Lower leg skin (tissue), 4 donors: ENCODE measurements at regions not wholly inside any gene's neighbourhood (a gene's known extent, or its start where the extent isn't known, plus 50 kb on each side); places are given as distances from the start of the nearest gene placed in this dataset.

Experiments
- DNase-seq, 2 donors: peaks; one replicate each; pipeline ENCODE4 v3.0.0-alpha.2; 2019; ENCODE audit warnings: low spot score in 2 of 2
- H3K4me3 ChIP-seq: fragments of 200-600 bp; sonication (generic); 2 replicates; pipeline ENCODE4 v1.5.1; 2017; ENCODE audit warnings: mild to moderate bottlenecking, low read depth; ENCODE audit not compliant: poor library complexity, severe bottlenecking
- CTCF ChIP-seq, 3 donors: fragments of 450-650 bp; IDR thresholded peaks; one replicate each; pipeline ENCODE4 v1.5.1; 2016; ENCODE audit warnings: antibody characterized with exemption in 3 of 3, mild to moderate bottlenecking in 3 of 3, moderate library complexity in 2 of 3
- POLR2A ChIP-seq, 2 donors: fragments of 450-650 bp; IDR thresholded peaks; one replicate each; pipeline ENCODE4 v1.6.1; 2016 to 2017; ENCODE audit warnings: antibody characterized with exemption in 2 of 2, mild to moderate bottlenecking in 1 of 2, moderate library complexity in 1 of 2
- WGBS, 2 donors: methylation state at CpG; one replicate each; pipeline ENCODE4 v1.1.5; 2018; 5-methylcytosine and 5-hydroxymethylcytosine counted together
- intact Hi-C: fragments of 100-400 bp; cut with DNase I; formaldehyde crosslinking; loops from one replicate; pipeline ENCODE4 v1.15.0; 2023; ENCODE audit warnings: low total_unique reads

- WGBS, 2 donors: 37 to 38% methylated on average over 4 of the region's 4 CpGs
- intact Hi-C loops: no loop called here
Measured at GRCh38 chr4:66842026-66842723, 703.1 kb downstream of the CENPC start.

DNA sequence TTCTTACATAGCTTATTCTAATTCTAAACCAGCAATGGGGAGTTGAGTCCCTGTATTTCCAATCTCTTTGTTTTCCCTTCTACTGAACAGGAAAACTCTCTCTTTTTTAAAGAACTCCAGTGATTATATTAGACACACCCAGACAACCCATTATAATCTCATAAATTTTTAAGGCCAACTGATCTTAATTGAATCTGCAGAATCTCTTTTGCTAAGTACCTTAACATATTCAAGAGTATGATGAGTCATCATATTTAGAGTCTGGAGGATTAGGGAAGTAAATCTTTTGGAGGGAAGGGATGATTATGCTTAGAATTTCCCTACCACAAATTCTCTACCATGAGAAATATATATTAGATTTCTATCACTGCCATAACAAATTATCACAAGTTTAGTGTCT, 705.1 kb downstream of the CENPC start:
- TF ChIP-seq POLR2A (IDR thresholded peaks at IDR 0.05) (no peak), CTCF (IDR thresholded peaks at IDR 0.05) (no peak)
- intact Hi-C loops: no loop called here
- H3K4me3 ChIP-seq: no peak overlapping the region
- no peak for DNase-seq

More at GRCh38 chr4:66842026-66842723, 703.1 kb downstream of the CENPC start:
- TF ChIP-seq POLR2A (IDR thresholded peaks at IDR 0.05) (no peak), CTCF (IDR thresholded peaks at IDR 0.05) (no peak)
- no peak for DNase-seq
- no peak overlapping the region for H3K4me3 ChIP-seq

DNA sequence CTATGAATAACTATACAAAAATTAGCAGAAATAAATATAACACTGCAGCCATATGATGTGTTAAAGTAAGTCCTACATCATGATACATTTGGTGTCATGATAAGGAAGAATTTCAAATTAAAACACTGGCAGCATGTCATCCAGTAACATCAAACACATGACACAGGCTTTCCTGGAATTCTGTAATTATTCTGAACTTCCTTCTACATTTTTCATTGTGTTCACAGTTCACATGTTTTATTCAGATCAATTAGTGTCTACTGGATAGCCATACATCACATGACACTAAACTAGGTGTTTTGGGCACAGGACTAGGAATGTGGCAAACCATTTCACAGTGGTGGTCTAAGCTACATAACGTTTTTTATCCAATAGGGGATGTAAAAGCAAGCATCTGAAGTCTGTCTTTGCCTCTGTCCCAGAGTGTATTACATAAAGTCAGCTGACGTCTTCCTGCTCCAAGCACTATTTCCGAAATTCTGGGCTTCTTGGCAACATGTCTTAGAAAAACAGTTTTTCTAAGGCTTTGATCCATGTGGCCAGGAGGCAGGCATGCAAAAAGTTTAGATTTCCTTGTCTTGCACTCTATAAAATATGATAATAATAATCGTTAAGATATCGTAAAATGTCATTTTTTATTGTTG, 707.9 kb downstream of the CENPC start:
- no peak for DNase-seq
- intact Hi-C loops: no loop called here
- TF ChIP-seq POLR2A (IDR thresholded peaks at IDR 0.05) (no peak), CTCF (IDR thresholded peaks at IDR 0.05) (no peak)
- 36 to 41% methylated on average over 5 of the region's 5 CpGs for WGBS, 2 donors
- no peak overlapping the region for H3K4me3 ChIP-seq

GRCh38 chr4:66829310-66829709, 716.0 kb downstream of the CENPC start:
- TF ChIP-seq POLR2A (IDR thresholded peaks at IDR 0.05) (no peak), CTCF (IDR thresholded peaks at IDR 0.05) (no peak)
- no peak overlapping the region for H3K4me3 ChIP-seq
- intact Hi-C loops: no loop called here
- no peak for DNase-seq

DNA sequence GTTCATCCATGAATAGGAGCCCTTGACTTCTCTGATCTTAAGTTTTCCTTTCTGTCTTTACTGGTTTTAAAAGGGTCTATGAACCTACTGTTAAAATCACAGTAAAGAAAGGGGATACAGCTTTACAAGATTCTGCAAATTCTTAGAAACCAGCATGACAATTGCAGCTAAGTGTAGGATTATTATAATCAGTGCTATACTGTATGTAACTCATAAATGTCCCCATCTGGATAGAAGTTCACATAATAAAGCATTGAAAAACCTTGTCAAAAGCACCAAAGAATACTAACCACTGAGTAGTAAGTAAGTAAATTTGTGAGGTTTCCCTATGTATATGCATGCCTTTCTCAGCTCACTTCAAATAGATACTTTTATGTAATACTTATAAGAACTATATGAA, 724.6 kb downstream of the CENPC start:
- no peak overlapping the region for H3K4me3 ChIP-seq
- no peak for DNase-seq
- TF ChIP-seq POLR2A (IDR thresholded peaks at IDR 0.05): no peak
- intact Hi-C loops: no loop called here

DNA sequence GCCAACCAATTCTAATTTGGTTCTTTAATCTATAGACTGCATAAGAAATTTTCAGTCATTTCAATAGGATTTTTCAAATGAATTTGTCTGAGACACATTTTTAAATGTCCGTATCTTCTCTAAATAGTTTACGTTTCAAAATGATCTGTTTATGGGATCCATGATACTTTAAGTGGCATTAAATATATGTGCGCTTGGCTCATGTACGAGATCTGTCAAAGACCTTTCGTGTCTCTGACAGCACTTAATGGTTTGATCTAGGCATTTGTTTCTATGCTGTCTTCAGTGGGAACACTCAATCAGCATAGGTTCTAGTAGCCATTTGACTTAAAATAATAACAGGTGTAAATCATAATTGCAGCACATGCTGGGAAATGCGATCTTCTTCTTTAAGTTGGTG, 731.0 kb downstream of the CENPC start:
- intact Hi-C loops: no loop called here
- DNase-seq: no peak
- no peak overlapping the region for H3K4me3 ChIP-seq
- WGBS, 2 donors: 78 to 82% methylated on average over 6 of the region's 6 CpGs
- TF ChIP-seq POLR2A (IDR thresholded peaks at IDR 0.05) (no peak), CTCF (IDR thresholded peaks at IDR 0.05) (no peak)
